ENCODE measurements at regions not wholly inside any gene's neighbourhood (a gene's known extent, or its start where the extent isn't known, plus 50 kb on each side); places are given as distances from the start of the nearest gene placed in this dataset.

- POLR2A ChIA-PET, result no interaction called here
- intact Hi-C loops (cut with micrococcal nuclease), result no loop called here
- no peaks in the 10 kb centered on the region for H3K4me1 ChIP-seq (ENCODE audit: control insufficient read depth in 1 of 2, insufficient read depth in 2 of 2, low read length in 2 of 2)
- no peak overlapping the region for H3K27ac ChIP-seq (ENCODE audit: low read depth, low read length)
- RAD21 ChIA-PET (ENCODE audit: low non-redundant PET in 1 of 2, low total read pairs in 2 of 2, uncharacterized antibody in 2 of 2, unreplicated experiment in 2 of 2), result no interaction called here
- no peaks in the 10 kb centered on the region for H4K20me1 ChIP-seq (ENCODE audit: insufficient read depth)
- no peaks in the 10 kb centered on the region for H3K9me2 ChIP-seq (ENCODE audit: insufficient read depth)
- H2AFZ ChIP-seq (ENCODE audit: low read depth, low read length, poor library complexity, severe bottlenecking), result no peak overlapping the region
- no peak overlapping the region for H3K4me3 ChIP-seq (replicated peaks in 1 of 2; ENCODE audit: low read depth in 1 of 2, low read length in 2 of 2)
- no TSS peak for BruUV-seq (replicated peaks)
- no peak for ATAC-seq
- no peak overlapping the region for H3K9ac ChIP-seq (ENCODE audit: low read length)
- no peaks in the 10 kb centered on the region for H3K79me2 ChIP-seq (ENCODE audit: insufficient read depth, low read length)
- H3K9me3 ChIP-seq (ENCODE audit: control insufficient read depth in 1 of 2, insufficient read depth in 1 of 2, low read depth in 1 of 2, low read length in 2 of 2), result peaks cover 14 to 33% of the 10 kb centered on the region in 2 experiments; a peak in 2 of 4 replicates
- no peak overlapping the region for H3K4me2 ChIP-seq (ENCODE audit: low read length)
- no peaks in the 10 kb centered on the region for H3K36me3 ChIP-seq (ENCODE audit: control insufficient read depth in 1 of 2, insufficient read depth in 2 of 2, low read length in 2 of 2)
- H3K27me3 ChIP-seq (ENCODE audit: insufficient read depth, low read length), result no peaks in the 10 kb centered on the region
- DNase-seq (ENCODE audit: low read depth, low spot score), result no peak
- CTCF ChIA-PET, result no interaction called here
- TF ChIP-seq RAD21 (IDR thresholded peaks at IDR 0.05; ENCODE audit: low read depth) (no peak), CEBPB (IDR thresholded peaks at IDR 0.05; ENCODE audit: low read depth) (no peak), EZH2phosphoT487 (IDR thresholded peaks at IDR 0.05; ENCODE audit: borderline replicate concordance) (no peak), ATF3 (IDR thresholded peaks at IDR 0.05) (no peak), EGR1 (IDR thresholded peaks at IDR 0.05; ENCODE audit: low read depth) (no peak), CBX3 (IDR thresholded peaks at IDR 0.05; ENCODE audit: low read depth) (no peak), YY1 (IDR thresholded peaks at IDR 0.05; ENCODE audit: extremely low read depth, insufficient replicate concordance, low read depth, low read length) (no peak), ZBTB33 (IDR thresholded peaks at IDR 0.05; ENCODE audit: extremely low read depth, insufficient replicate concordance, low read length) (no peak), POLR2A (IDR thresholded peaks at IDR 0.05; ENCODE audit: borderline replicate concordance, extremely low read depth, insufficient read depth, insufficient read length) (no peak), ELF1 (IDR thresholded peaks at IDR 0.05; ENCODE audit: borderline replicate concordance, low read depth) (no peak), POLR2AphosphoS5 (IDR thresholded peaks at IDR 0.05; ENCODE audit: low read depth, low read length) (no peak), SP1 (IDR thresholded peaks at IDR 0.05; ENCODE audit: low read depth) (no peak), JUND (IDR thresholded peaks at IDR 0.05) (no peak), SRF (IDR thresholded peaks at IDR 0.05; ENCODE audit: low read depth) (no peak)
Observed at GRCh38 chr18:6650747-6651146, 78.8 kb upstream of the ARHGAP28 start.
